SK-N-SH (cell line): ENCODE measurements at regions not wholly inside any gene's neighbourhood (a gene's known extent, or its start where the extent isn't known, plus 50 kb on each side); places are given as distances from the start of the nearest gene placed in this dataset.

Source experiments
- CTCF ChIA-PET: fragments of 300-600, 350-600 bp; formaldehyde crosslinking; extraction: SDS; loops from one replicate; lab custom pipeline; 2021; lab: Yijun Ruan, JAX
- POLR2A ChIA-PET: fragments of 350-600 bp; sonication (Branson Sonifier 250); formaldehyde crosslinking; extraction: SDS; loops from one replicate; lab custom pipeline; 2020; ENCODE audit warnings: antibody characterized with exemption, inconsistent platforms; lab: Yijun Ruan, JAX
- DNase-seq: peaks from one replicate; pipeline ENCODE4 v3.0.0; 2012
- H2AFZ ChIP-seq: fragments of 200-600 bp; sonication (generic); 2 replicates; pipeline ENCODE4 v1.8.1; 2016; ENCODE audit warnings: antibody characterized with exemption, mild to moderate bottlenecking, low read depth
- H3F3A ChIP-seq: fragments of 200-600 bp; sonication (generic); replicated peaks from 2 replicates; pipeline ENCODE3; 2016; ENCODE audit warnings: antibody characterized with exemption, mild to moderate bottlenecking; ENCODE audit not compliant: insufficient read depth
- H3K27ac ChIP-seq, 2 experiments: fragments of 200-500 bp in 1 of 2; fragments of 200-600 bp in 1 of 2; sonication (Bioruptor generic) in 1 of 2; sonication (generic), shearing (Covaris generic) in 1 of 2; 2 replicates each; pipeline versions ENCODE4 v1.5.1 to v1.6.1; 2014 to 2016; ENCODE audit warnings: low read depth in 2 of 2, inconsistent platforms in 1 of 2, low read length in 1 of 2, mild to moderate bottlenecking in 1 of 2, mixed read lengths in 1 of 2
- H3K27me3 ChIP-seq: fragments of 200-600 bp; sonication (generic), shearing (Covaris generic); 2 replicates; pipeline ENCODE4 v1.6.1; 2016; ENCODE audit warnings: mixed run types; ENCODE audit not compliant: insufficient read depth
- H3K36me3 ChIP-seq, 2 experiments: fragments of 200-500 bp in 1 of 2; fragments of 200-600 bp in 1 of 2; sonication (Bioruptor generic) in 1 of 2; sonication (generic) in 1 of 2; replicated peaks in 1 of 2; 2 replicates each; pipeline versions ENCODE3 to v1.5.1; 2014 to 2016; ENCODE audit warnings: low read length in 1 of 2, mild to moderate bottlenecking in 1 of 2; ENCODE audit not compliant: insufficient read depth in 2 of 2, control insufficient read depth in 1 of 2
- H3K4me1 ChIP-seq, 2 experiments: fragments of 200-500 bp in 1 of 2; fragments of 200-600 bp in 1 of 2; sonication (Bioruptor generic) in 1 of 2; sonication (generic), shearing (Covaris generic) in 1 of 2; 2 replicates each; pipeline versions ENCODE4 v1.5.1 to v1.6.1; 2014 to 2016; ENCODE audit warnings: low read depth in 1 of 2, low read length in 1 of 2, mixed run types in 1 of 2; ENCODE audit not compliant: insufficient read depth in 2 of 2, control insufficient read depth in 1 of 2
- H3K4me2 ChIP-seq: fragments of 200-600 bp; sonication (generic), shearing (Covaris generic); 2 replicates; pipeline ENCODE4 v1.6.1; 2017; ENCODE audit warnings: mixed run types
- H3K4me3 ChIP-seq, 2 experiments: fragments of 200-500 bp in 1 of 2; fragments of 200-600 bp in 1 of 2; sonication (Bioruptor generic) in 1 of 2; sonication (generic), shearing (Covaris generic) in 1 of 2; 2 replicates each; pipeline versions ENCODE4 v1.5.1 to v1.8.1; 2014 to 2016; ENCODE audit warnings: low read depth in 2 of 2, inconsistent platforms in 1 of 2, low read length in 1 of 2, mild to moderate bottlenecking in 1 of 2, mixed read lengths in 1 of 2, moderate library complexity in 1 of 2
- H3K79me2 ChIP-seq: fragments of 200-600 bp; sonication (generic); 2 replicates; pipeline ENCODE4 v1.8.1; 2017; ENCODE audit warnings: mild to moderate bottlenecking; ENCODE audit not compliant: insufficient read depth
- H3K9ac ChIP-seq: fragments of 200-600 bp; sonication (generic); 2 replicates; pipeline ENCODE4 v1.6.1; 2017; ENCODE audit warnings: mixed run types
- H3K9me2 ChIP-seq: fragments of 200-600 bp; sonication (generic); 2 replicates; pipeline ENCODE4 v1.6.1; 2017; ENCODE audit warnings: mixed run types
- H3K9me3 ChIP-seq: fragments of 200-600 bp; sonication (generic); 2 replicates; pipeline ENCODE4 v1.6.1; 2017; ENCODE audit warnings: mixed run types, mild to moderate bottlenecking, moderate library complexity
- H4K20me1 ChIP-seq: fragments of 200-600 bp; sonication (generic); 2 replicates; pipeline ENCODE4 v1.6.1; 2017; ENCODE audit warnings: mild to moderate bottlenecking, mixed run types; ENCODE audit not compliant: insufficient read depth
- CTCF ChIP-seq: fragments of 200-600 bp; sonication (generic); IDR thresholded peaks from 2 replicates; pipeline ENCODE4 v1.6.1; 2017; ENCODE audit warnings: antibody characterized with exemption, mild to moderate bottlenecking, moderate library complexity
- ELF1 ChIP-seq: IDR thresholded peaks from 2 replicates; pipeline ENCODE4 v1.4.0; 2012
- EP300 ChIP-seq, 2 experiments: IDR thresholded peaks; 2 replicates each; pipeline versions ENCODE4 v1.4.0 to v1.6.1; 2012; ENCODE audit warnings: borderline replicate concordance in 1 of 2, low read depth in 1 of 2, low read length in 1 of 2
- GATA2 ChIP-seq: sonication (generic); formaldehyde crosslinking; IDR thresholded peaks from 2 replicates; pipeline ENCODE4 v1.5.0; 2020; ENCODE audit warnings: mild to moderate bottlenecking, missing genetic modification reagents
- IRF3 ChIP-seq: fragments of 150-350 bp; IDR thresholded peaks from 2 replicates; pipeline ENCODE4 v1.6.1; 2016; ENCODE audit warnings: mild to moderate bottlenecking, low read depth, low read length
- MAX ChIP-seq: IDR thresholded peaks from 2 replicates; pipeline ENCODE4 v1.4.0; 2012; ENCODE audit warnings: low read depth
- NRF1 ChIP-seq: IDR thresholded peaks from 2 replicates; pipeline ENCODE4 v1.6.1; 2012; ENCODE audit warnings: low read depth, mild to moderate bottlenecking, low read length
- POLR2AphosphoS5 ChIP-seq: IDR thresholded peaks from 2 replicates; pipeline ENCODE4 v1.6.1; 2012; ENCODE audit warnings: low read depth, low read length
- SIN3A ChIP-seq: IDR thresholded peaks from 2 replicates; pipeline ENCODE4 v1.6.1; 2012; ENCODE audit warnings: low read depth, mild to moderate bottlenecking, low read length, moderate library complexity, borderline replicate concordance
- SMC3 ChIP-seq: IDR thresholded peaks from 2 replicates; pipeline ENCODE4 v1.6.1; 2012; ENCODE audit warnings: low read depth, low read length, improper control_type of control experiment
- TCF12 ChIP-seq: IDR thresholded peaks from 2 replicates; pipeline ENCODE4 v1.4.0; 2012
- USF1 ChIP-seq: IDR thresholded peaks from 2 replicates; pipeline ENCODE4 v1.4.0; 2012; ENCODE audit warnings: low read depth, borderline replicate concordance
- USF2 ChIP-seq: fragments of 150-350 bp; IDR thresholded peaks from 2 replicates; pipeline ENCODE4 v1.6.1; 2017; ENCODE audit warnings: antibody characterized with exemption, low read length, low read depth, borderline replicate concordance
- YY1 ChIP-seq: IDR thresholded peaks from 2 replicates; pipeline ENCODE4 v1.4.0; 2012; ENCODE audit warnings: low read depth, mild to moderate bottlenecking
- WGBS: methylation state at CpG from one replicate; pipeline ENCODE4 v1.1.6; 2017; ENCODE audit warnings: low lambda C conversion rate; 5-methylcytosine and 5-hydroxymethylcytosine counted together

- TF ChIP-seq GATA2 (CRISPR knock-in tag) (no peak), USF2 (no peak)
Observed at GRCh38 chr9:79325501-79325900, 246.3 kb upstream of the TLE4 start (continued).

GRCh38 chr9:79329861-79330260 is 241.9 kb upstream of the TLE4 start:
- ChIA-PET POLR2A (no interaction called here), CTCF (no interaction called here)
- Histone ChIP-seq H3K9ac (no peak overlapping the region), H4K20me1 (no peaks in the 10 kb centered on the region), H3K9me2 (no peaks in the 10 kb centered on the region), H2AFZ (no peak overlapping the region), H3K4me3 (no peak overlapping the region), H3K27me3 (no peaks in the 10 kb centered on the region), H3K36me3 (no peaks in the 10 kb centered on the region), H3K27ac (no peak overlapping the region), H3K4me2 (no peak overlapping the region), H3K4me1 (peaks cover 0 to 10% of the 10 kb centered on the region in 2 experiments; a peak in 2 of 4 replicates), H3F3A (peaks cover 10% of the 10 kb centered on the region), H3K9me3 (no peaks in the 10 kb centered on the region; the same call in 1 of the 2 replicates), H3K79me2 (no peaks in the 10 kb centered on the region)
- TF ChIP-seq POLR2AphosphoS5 = no peak
- TF ChIP-seq TCF12 = no peak
- TF ChIP-seq NRF1 = no peak
- 0 out of 4 replicates have a peak, but pooled peaks of 1 of the 2 experiments have one; percentile 9 for TF ChIP-seq EP300 (IDR thresholded peaks at IDR 0.05; ENCODE audit: borderline replicate concordance in 1 of 2, low read depth in 1 of 2, low read length in 1 of 2)
- TF ChIP-seq ELF1 = no peak
- no peak for TF ChIP-seq MAX
- no peak for DNase-seq
- WGBS = 56% methylated on average over 1 of the region's 1 CpG

GRCh38 chr9:79334001-79334400 is 237.8 kb upstream of the TLE4 start:
- Histone ChIP-seq H3K27me3 (no peaks in the 10 kb centered on the region), H3K9me2 (no peaks in the 10 kb centered on the region), H3F3A (no peaks in the 10 kb centered on the region), H3K4me1 (peaks cover 0 to 10% of the 10 kb centered on the region in 2 experiments; a peak in 2 of 4 replicates), H2AFZ (no peak overlapping the region), H3K36me3 (no peaks in the 10 kb centered on the region), H4K20me1 (no peaks in the 10 kb centered on the region), H3K9me3 (no peaks in the 10 kb centered on the region; the same call in 1 of the 2 replicates), H3K4me3 (no peak overlapping the region), H3K9ac (no peak overlapping the region), H3K27ac (no peak overlapping the region), H3K79me2 (no peaks in the 10 kb centered on the region), H3K4me2 (no peak overlapping the region)
- ChIA-PET CTCF (interaction anchor here (1.0 kb wide), 1 partner anchor 19 kb away, joined by 3 read pairs; no protein-coding TSS in a partner anchor), POLR2A (no interaction called here)
- no peak for DNase-seq
- 88% methylated on average over 6 of the region's 6 CpGs for WGBS
- TF ChIP-seq CTCF (no peak), MAX (no peak), IRF3 (no peak), SIN3A (no peak), USF1 (no peak), SMC3 (no peak), POLR2AphosphoS5 (no peak), EP300 (IDR thresholded peaks at IDR 0.05; ENCODE audit: borderline replicate concordance in 1 of 2, low read depth in 1 of 2, low read length in 1 of 2) (no peak), USF2 (no peak), TCF12 (no peak), YY1 (no peak)
